GM23338 (cell line): ENCODE measurements at regions not wholly inside any gene's neighbourhood (a gene's known extent, or its start where the extent isn't known, plus 50 kb on each side); places are given as distances from the start of the nearest gene placed in this dataset.

ENCODE experiments used
- ATAC-seq: fragments of 200-7000 bp; cut with Tn5 transposase; 3 replicates; pipeline ENCODE4 v1.9.1; 2020
- DNase-seq: peaks from one replicate; pipeline ENCODE4 v3.0.0-alpha.2; 2015; ENCODE audit warnings: low spot score
- H2AFZ ChIP-seq: fragments of 200-600 bp; sonication (generic); 2 replicates; pipeline ENCODE4 v1.8.0; 2016; ENCODE audit warnings: antibody characterized with exemption, mild to moderate bottlenecking, moderate library complexity
- H3F3A ChIP-seq: fragments of 200-600 bp; sonication (generic); replicated peaks from 2 replicates; pipeline ENCODE4 v1.8.0; 2017; ENCODE audit warnings: antibody characterized with exemption, mixed run types, low read depth
- H3K27ac ChIP-seq: fragments of 200-600 bp; sonication (generic); 2 replicates; pipeline ENCODE4 v1.6.1; 2016; ENCODE audit warnings: low read depth
- H3K27me3 ChIP-seq: fragments of 200-600 bp; sonication (generic); 2 replicates; pipeline ENCODE4 v1.8.0; 2016; ENCODE audit warnings: mild to moderate bottlenecking, mixed run types, moderate library complexity; ENCODE audit not compliant: insufficient read depth
- H3K36me3 ChIP-seq: fragments of 200-600 bp; sonication (generic); 2 replicates; pipeline ENCODE4 v1.8.0; 2016; ENCODE audit warnings: mild to moderate bottlenecking; ENCODE audit not compliant: insufficient read depth
- H3K4me1 ChIP-seq: fragments of 200-600 bp; sonication (generic); 2 replicates; pipeline ENCODE4 v1.8.0; 2016; ENCODE audit warnings: mild to moderate bottlenecking, moderate library complexity; ENCODE audit not compliant: insufficient read depth
- H3K4me2 ChIP-seq: fragments of 200-600 bp; sonication (generic); 2 replicates; pipeline ENCODE4 v1.7.1; 2017; ENCODE audit warnings: mixed run types
- H3K4me3 ChIP-seq: fragments of 200-600 bp; sonication (generic); 2 replicates; pipeline ENCODE4 v1.6.1; 2016; ENCODE audit warnings: mixed run types
- H3K79me2 ChIP-seq: fragments of 200-600 bp; sonication (generic); replicated peaks from 2 replicates; pipeline ENCODE4 v1.8.0; 2017; ENCODE audit warnings: mild to moderate bottlenecking; ENCODE audit not compliant: insufficient read depth
- H3K9me2 ChIP-seq: fragments of 200-600 bp; sonication (generic); 2 replicates; pipeline ENCODE4 v1.8.0; 2017; ENCODE audit not compliant: insufficient read depth
- H4K20me1 ChIP-seq: fragments of 200-600 bp; sonication (generic); replicated peaks from 2 replicates; pipeline ENCODE4 v1.8.0; 2017; ENCODE audit warnings: mild to moderate bottlenecking; ENCODE audit not compliant: insufficient read depth
- H3K27ac Mint-ChIP-seq: 2 replicates; pipeline ENCODE4 v1.8.0; 2020; ENCODE audit warnings: inconsistent platforms, mild to moderate bottlenecking, moderate library complexity, mixed read lengths
- H3K27me3 Mint-ChIP-seq: 3 replicates; pipeline ENCODE4 v1.8.0; 2022; ENCODE audit warnings: low read depth, mild to moderate bottlenecking, moderate library complexity, mixed read lengths, inconsistent platforms; ENCODE audit not compliant: insufficient read depth, poor library complexity
- H3K36me3 Mint-ChIP-seq: 3 replicates; pipeline ENCODE4 v1.8.0; 2021; ENCODE audit warnings: low read depth, mild to moderate bottlenecking, inconsistent platforms, moderate library complexity, mixed read lengths
- H3K4me1 Mint-ChIP-seq: 3 replicates; pipeline ENCODE4 v1.8.0; 2020; ENCODE audit warnings: mild to moderate bottlenecking, inconsistent platforms, mixed read lengths
- H3K4me3 Mint-ChIP-seq: 3 replicates; pipeline ENCODE4 v1.8.0; 2021; ENCODE audit warnings: moderate library complexity, mild to moderate bottlenecking, inconsistent platforms, mixed read lengths
- H3K9me3 Mint-ChIP-seq: 3 replicates; pipeline ENCODE4 v1.8.0; 2020; ENCODE audit warnings: moderate library complexity, mild to moderate bottlenecking, inconsistent platforms, mixed read lengths
- CREB1 ChIP-seq: fragments of 250-450 bp; sonication (Bioruptor Pico); IDR thresholded peaks from 2 replicates; pipeline ENCODE4 v1.5.0; 2020; ENCODE audit warnings: low read depth, mild to moderate bottlenecking, moderate library complexity
- EZH2 ChIP-seq: fragments of 200-600 bp; sonication (generic); IDR thresholded peaks from one replicate; pipeline ENCODE4 v1.8.0; 2017; ENCODE audit warnings: antibody characterized with exemption, mild to moderate bottlenecking, low read depth; ENCODE audit not compliant: unreplicated experiment
- EZH2phosphoT487 ChIP-seq: fragments of 200-600 bp; sonication (generic); IDR thresholded peaks from one replicate; pipeline ENCODE4 v1.8.1; 2018; ENCODE audit warnings: antibody characterized with exemption; ENCODE audit not compliant: unreplicated experiment
- JUNB ChIP-seq: IDR thresholded peaks from one replicate; pipeline ENCODE4 v1.6.1; 2016; ENCODE audit warnings: antibody characterized with exemption; ENCODE audit not compliant: unreplicated experiment
- NANOG ChIP-seq: IDR thresholded peaks from 2 replicates; pipeline ENCODE4 v1.6.1; 2016; ENCODE audit warnings: antibody characterized with exemption, borderline replicate concordance
- POLR2AphosphoS5 ChIP-seq: IDR thresholded peaks from 2 replicates; pipeline ENCODE4 v1.6.1; 2016; ENCODE audit warnings: antibody characterized with exemption, low read depth
- STAT1 ChIP-seq: IDR thresholded peaks from one replicate; pipeline ENCODE4 v1.6.1; 2016; ENCODE audit warnings: antibody characterized with exemption; ENCODE audit not compliant: unreplicated experiment
- ZNF114 ChIP-seq: fragments of 250-450 bp; sonication (Bioruptor Pico); IDR thresholded peaks from 2 replicates; pipeline ENCODE4 v1.5.0; 2020; ENCODE audit warnings: mild to moderate bottlenecking, moderate library complexity
- ZNF331 ChIP-seq: fragments of 250-450 bp; sonication (Bioruptor Pico); IDR thresholded peaks from 2 replicates; pipeline ENCODE4 v1.5.0; 2020; ENCODE audit warnings: low read depth, mild to moderate bottlenecking, moderate library complexity
- TF ChIP-seq, protein P1 (sequence below): IDR thresholded peaks from one replicate; pipeline ENCODE4 v1.6.1; 2018; ENCODE audit warnings: antibody characterized with exemption; ENCODE audit not compliant: unreplicated experiment
- TF ChIP-seq, protein P2 (sequence below): fragments of 250-450 bp; sonication (Bioruptor Pico); IDR thresholded peaks from 2 replicates; pipeline ENCODE4 v1.5.0; 2020; ENCODE audit warnings: mild to moderate bottlenecking, moderate library complexity
- TF ChIP-seq, protein P3 (sequence below): IDR thresholded peaks from 2 replicates; pipeline ENCODE4 v1.6.1; 2016; ENCODE audit warnings: antibody characterized with exemption
- TF ChIP-seq, protein P4 (sequence below), 2 experiments: fragments of 200-600 bp in 1 of 2; sonication (generic) in 1 of 2; conservative IDR thresholded peaks; 2 replicates each; pipeline versions ENCODE4 v1.5.1 to v1.6.1; 2016 to 2017; ENCODE audit warnings: antibody characterized with exemption in 2 of 2, low read depth in 2 of 2, mild to moderate bottlenecking in 2 of 2, moderate library complexity in 1 of 2

DNA sequence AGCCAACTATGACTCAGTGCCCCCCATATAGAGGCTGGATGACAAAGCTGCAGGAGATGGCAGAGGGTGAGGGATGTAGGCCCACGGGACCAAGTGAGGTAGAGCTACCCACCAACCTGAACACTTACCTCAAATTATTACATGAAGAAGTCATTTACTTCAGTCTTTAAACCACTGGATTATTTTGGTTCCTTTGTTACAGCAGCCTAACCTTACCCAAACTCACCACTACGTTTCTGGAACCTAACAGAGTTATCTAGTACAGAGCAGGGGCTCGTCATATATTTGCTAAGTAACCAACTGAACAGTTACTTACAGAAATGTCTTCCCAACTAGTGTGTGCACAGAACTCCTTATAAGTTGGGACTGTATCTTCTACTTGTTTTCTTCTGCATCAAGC, 85.2 kb upstream of the IGF1 start:
- Histone ChIP-seq H3F3A (no peaks in the 10 kb centered on the region), H3K4me1 (no peaks in the 10 kb centered on the region; the same call in 1 of the 2 replicates), H2AFZ (no peak overlapping the region), H3K9me2 (no peaks in the 10 kb centered on the region), H3K79me2 (no peaks in the 10 kb centered on the region), H3K27ac (no peak overlapping the region), H3K36me3 (no peaks in the 10 kb centered on the region), H3K4me3 (no peak overlapping the region), H3K4me2 (no peak overlapping the region), H3K27me3 (no peaks in the 10 kb centered on the region), H4K20me1 (no peaks in the 10 kb centered on the region)
- Mint-ChIP-seq H3K4me1 (peaks cover 11% of the 10 kb centered on the region), H3K4me3 (no peak overlapping the region), H3K27me3 (no peaks in the 10 kb centered on the region), H3K27ac (no peak overlapping the region), H3K9me3 (peaks cover 8% of the 10 kb centered on the region; the same call in 1 of the 3 replicates), H3K36me3 (no peaks in the 10 kb centered on the region)
- TF ChIP-seq POLR2AphosphoS5 = no peak
- TF ChIP-seq EZH2 = no peak
- TF ChIP-seq JUNB = no peak
- no peak for TF ChIP-seq ZNF114 (CRISPR knock-in tag)
- TF ChIP-seq, protein P1, sequence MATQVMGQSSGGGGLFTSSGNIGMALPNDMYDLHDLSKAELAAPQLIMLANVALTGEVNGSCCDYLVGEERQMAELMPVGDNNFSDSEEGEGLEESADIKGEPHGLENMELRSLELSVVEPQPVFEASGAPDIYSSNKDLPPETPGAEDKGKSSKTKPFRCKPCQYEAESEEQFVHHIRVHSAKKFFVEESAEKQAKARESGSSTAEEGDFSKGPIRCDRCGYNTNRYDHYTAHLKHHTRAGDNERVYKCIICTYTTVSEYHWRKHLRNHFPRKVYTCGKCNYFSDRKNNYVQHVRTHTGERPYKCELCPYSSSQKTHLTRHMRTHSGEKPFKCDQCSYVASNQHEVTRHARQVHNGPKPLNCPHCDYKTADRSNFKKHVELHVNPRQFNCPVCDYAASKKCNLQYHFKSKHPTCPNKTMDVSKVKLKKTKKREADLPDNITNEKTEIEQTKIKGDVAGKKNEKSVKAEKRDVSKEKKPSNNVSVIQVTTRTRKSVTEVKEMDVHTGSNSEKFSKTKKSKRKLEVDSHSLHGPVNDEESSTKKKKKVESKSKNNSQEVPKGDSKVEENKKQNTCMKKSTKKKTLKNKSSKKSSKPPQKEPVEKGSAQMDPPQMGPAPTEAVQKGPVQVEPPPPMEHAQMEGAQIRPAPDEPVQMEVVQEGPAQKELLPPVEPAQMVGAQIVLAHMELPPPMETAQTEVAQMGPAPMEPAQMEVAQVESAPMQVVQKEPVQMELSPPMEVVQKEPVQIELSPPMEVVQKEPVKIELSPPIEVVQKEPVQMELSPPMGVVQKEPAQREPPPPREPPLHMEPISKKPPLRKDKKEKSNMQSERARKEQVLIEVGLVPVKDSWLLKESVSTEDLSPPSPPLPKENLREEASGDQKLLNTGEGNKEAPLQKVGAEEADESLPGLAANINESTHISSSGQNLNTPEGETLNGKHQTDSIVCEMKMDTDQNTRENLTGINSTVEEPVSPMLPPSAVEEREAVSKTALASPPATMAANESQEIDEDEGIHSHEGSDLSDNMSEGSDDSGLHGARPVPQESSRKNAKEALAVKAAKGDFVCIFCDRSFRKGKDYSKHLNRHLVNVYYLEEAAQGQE = no peak
- TF ChIP-seq, protein P2, sequence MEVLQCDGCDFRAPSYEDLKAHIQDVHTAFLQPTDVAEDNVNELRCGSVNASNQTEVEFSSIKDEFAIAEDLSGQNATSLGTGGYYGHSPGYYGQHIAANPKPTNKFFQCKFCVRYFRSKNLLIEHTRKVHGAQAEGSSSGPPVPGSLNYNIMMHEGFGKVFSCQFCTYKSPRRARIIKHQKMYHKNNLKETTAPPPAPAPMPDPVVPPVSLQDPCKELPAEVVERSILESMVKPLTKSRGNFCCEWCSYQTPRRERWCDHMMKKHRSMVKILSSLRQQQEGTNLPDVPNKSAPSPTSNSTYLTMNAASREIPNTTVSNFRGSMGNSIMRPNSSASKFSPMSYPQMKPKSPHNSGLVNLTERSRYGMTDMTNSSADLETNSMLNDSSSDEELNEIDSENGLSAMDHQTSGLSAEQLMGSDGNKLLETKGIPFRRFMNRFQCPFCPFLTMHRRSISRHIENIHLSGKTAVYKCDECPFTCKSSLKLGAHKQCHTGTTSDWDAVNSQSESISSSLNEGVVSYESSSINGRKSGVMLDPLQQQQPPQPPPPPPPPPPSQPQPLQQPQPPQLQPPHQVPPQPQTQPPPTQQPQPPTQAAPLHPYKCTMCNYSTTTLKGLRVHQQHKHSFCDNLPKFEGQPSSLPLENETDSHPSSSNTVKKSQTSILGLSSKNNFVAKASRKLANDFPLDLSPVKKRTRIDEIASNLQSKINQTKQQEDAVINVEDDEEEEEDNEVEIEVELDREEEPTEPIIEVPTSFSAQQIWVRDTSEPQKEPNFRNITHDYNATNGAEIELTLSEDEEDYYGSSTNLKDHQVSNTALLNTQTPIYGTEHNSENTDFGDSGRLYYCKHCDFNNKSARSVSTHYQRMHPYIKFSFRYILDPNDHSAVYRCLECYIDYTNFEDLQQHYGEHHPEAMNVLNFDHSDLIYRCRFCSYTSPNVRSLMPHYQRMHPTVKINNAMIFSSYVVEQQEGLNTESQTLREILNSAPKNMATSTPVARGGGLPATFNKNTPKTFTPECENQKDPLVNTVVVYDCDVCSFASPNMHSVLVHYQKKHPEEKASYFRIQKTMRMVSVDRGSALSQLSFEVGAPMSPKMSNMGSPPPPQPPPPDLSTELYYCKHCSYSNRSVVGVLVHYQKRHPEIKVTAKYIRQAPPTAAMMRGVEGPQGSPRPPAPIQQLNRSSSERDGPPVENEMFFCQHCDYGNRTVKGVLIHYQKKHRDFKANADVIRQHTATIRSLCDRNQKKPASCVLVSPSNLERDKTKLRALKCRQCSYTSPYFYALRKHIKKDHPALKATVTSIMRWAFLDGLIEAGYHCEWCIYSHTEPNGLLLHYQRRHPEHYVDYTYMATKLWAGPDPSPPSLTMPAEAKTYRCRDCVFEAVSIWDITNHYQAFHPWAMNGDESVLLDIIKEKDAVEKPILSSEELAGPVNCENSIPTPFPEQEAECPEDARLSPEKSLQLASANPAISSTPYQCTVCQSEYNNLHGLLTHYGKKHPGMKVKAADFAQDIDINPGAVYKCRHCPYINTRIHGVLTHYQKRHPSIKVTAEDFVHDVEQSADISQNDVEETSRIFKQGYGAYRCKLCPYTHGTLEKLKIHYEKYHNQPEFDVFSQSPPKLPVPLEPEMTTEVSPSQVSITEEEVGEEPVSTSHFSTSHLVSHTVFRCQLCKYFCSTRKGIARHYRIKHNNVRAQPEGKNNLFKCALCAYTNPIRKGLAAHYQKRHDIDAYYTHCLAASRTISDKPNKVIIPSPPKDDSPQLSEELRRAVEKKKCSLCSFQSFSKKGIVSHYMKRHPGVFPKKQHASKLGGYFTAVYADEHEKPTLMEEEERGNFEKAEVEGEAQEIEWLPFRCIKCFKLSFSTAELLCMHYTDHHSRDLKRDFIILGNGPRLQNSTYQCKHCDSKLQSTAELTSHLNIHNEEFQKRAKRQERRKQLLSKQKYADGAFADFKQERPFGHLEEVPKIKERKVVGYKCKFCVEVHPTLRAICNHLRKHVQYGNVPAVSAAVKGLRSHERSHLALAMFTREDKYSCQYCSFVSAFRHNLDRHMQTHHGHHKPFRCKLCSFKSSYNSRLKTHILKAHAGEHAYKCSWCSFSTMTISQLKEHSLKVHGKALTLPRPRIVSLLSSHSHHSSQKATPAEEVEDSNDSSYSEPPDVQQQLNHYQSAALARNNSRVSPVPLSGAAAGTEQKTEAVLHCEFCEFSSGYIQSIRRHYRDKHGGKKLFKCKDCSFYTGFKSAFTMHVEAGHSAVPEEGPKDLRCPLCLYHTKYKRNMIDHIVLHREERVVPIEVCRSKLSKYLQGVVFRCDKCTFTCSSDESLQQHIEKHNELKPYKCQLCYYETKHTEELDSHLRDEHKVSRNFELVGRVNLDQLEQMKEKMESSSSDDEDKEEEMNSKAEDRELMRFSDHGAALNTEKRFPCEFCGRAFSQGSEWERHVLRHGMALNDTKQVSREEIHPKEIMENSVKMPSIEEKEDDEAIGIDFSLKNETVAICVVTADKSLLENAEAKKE (CRISPR knock-in tag) = no peak
- TF ChIP-seq NANOG = no peak
- no peak for TF ChIP-seq STAT1
- TF ChIP-seq, protein P3, sequence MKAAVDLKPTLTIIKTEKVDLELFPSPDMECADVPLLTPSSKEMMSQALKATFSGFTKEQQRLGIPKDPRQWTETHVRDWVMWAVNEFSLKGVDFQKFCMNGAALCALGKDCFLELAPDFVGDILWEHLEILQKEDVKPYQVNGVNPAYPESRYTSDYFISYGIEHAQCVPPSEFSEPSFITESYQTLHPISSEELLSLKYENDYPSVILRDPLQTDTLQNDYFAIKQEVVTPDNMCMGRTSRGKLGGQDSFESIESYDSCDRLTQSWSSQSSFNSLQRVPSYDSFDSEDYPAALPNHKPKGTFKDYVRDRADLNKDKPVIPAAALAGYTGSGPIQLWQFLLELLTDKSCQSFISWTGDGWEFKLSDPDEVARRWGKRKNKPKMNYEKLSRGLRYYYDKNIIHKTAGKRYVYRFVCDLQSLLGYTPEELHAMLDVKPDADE = no peak
- no peak for TF ChIP-seq CREB1 (CRISPR knock-in tag)
- TF ChIP-seq EZH2phosphoT487 = no peak
- TF ChIP-seq, protein P4, sequence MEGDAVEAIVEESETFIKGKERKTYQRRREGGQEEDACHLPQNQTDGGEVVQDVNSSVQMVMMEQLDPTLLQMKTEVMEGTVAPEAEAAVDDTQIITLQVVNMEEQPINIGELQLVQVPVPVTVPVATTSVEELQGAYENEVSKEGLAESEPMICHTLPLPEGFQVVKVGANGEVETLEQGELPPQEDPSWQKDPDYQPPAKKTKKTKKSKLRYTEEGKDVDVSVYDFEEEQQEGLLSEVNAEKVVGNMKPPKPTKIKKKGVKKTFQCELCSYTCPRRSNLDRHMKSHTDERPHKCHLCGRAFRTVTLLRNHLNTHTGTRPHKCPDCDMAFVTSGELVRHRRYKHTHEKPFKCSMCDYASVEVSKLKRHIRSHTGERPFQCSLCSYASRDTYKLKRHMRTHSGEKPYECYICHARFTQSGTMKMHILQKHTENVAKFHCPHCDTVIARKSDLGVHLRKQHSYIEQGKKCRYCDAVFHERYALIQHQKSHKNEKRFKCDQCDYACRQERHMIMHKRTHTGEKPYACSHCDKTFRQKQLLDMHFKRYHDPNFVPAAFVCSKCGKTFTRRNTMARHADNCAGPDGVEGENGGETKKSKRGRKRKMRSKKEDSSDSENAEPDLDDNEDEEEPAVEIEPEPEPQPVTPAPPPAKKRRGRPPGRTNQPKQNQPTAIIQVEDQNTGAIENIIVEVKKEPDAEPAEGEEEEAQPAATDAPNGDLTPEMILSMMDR (conservative IDR thresholded peaks at IDR 0.05; ENCODE audit: low read depth in 2 of 2) = no peak
- no peak for TF ChIP-seq ZNF331 (CRISPR knock-in tag)
- ATAC-seq = no peak
- DNase-seq = no peak
